ENCODE measurements at regions not wholly inside any gene's neighbourhood (a gene's known extent, or its start where the extent isn't known, plus 50 kb on each side); places are given as distances from the start of the nearest gene placed in this dataset.

- Histone ChIP-seq H3K4me1 (ENCODE audit: control insufficient read depth in 1 of 2, insufficient read depth in 2 of 2, low read length in 2 of 2) (no peaks in the 10 kb centered on the region), H3K4me2 (replicated peaks; ENCODE audit: extremely low read depth, low read length, poor library complexity, severe bottlenecking) (no peak overlapping the region), H3K79me2 (ENCODE audit: insufficient read depth, low read length) (no peaks in the 10 kb centered on the region), H3K4me3 (replicated peaks in 1 of 3; ENCODE audit: low read depth in 2 of 3, low read length in 3 of 3) (no peak overlapping the region), H3K27ac (ENCODE audit: low read depth in 1 of 2, low read length in 2 of 2) (no peak overlapping the region), H3K9me3 (replicated peaks in 1 of 2; ENCODE audit: control insufficient read depth in 1 of 2, insufficient read depth in 1 of 2, low read length in 2 of 2) (no peaks in the 10 kb centered on the region), H3K9ac (ENCODE audit: insufficient read depth, low read length, poor library complexity, severe bottlenecking) (no peak overlapping the region), H4K20me1 (ENCODE audit: insufficient read depth, low read length) (no peaks in the 10 kb centered on the region), H3K27me3 (ENCODE audit: control insufficient read depth in 2 of 2, insufficient read depth in 2 of 2, low read length in 2 of 2) (no peaks in the 10 kb centered on the region), H3K36me3 (replicated peaks in 1 of 2; ENCODE audit: control insufficient read depth in 1 of 2, insufficient read depth in 2 of 2, low read length in 2 of 2) (no peaks in the 10 kb centered on the region), H2AFZ (ENCODE audit: insufficient read depth, low read depth, low read length, poor library complexity, severe bottlenecking) (no peak overlapping the region)
- H3K36me3 Mint-ChIP-seq, result no peaks in the 10 kb centered on the region
- no peak for DNase-seq
- intact Hi-C loops (cut with micrococcal nuclease), result no loop called here
- peaks cover 0 to 12% (median 4%) of the 10 kb centered on the region in 7 donors for H3K9me3 Mint-ChIP-seq
- no peaks in the 10 kb centered on the region for H3K4me1 Mint-ChIP-seq
- H3K4me3 Mint-ChIP-seq, result no peak overlapping the region
- H3K27ac Mint-ChIP-seq, result no peak overlapping the region
- no peaks in the 10 kb centered on the region for H3K27me3 Mint-ChIP-seq (ENCODE audit: low read depth in 3 of 3)
- no peak for TF ChIP-seq CTCF (IDR thresholded peaks at IDR 0.05)
- WGBS (ENCODE audit: insufficient coverage), result no CpG with 5 or more reads among the region's 1 CpG
Measured at GRCh38 chr2:41020358-41020757, 568.5 kb upstream of the SLC8A1 start.

GRCh38 chr2:41024816-41025215 is 572.9 kb upstream of the SLC8A1 start:
- no peaks in the 10 kb centered on the region for H4K20me1 ChIP-seq (ENCODE audit: insufficient read depth, low read length)
- no peak overlapping the region for H3K4me3 ChIP-seq (replicated peaks in 1 of 3; ENCODE audit: low read depth in 2 of 3, low read length in 3 of 3)
- intact Hi-C loops (cut with micrococcal nuclease), result no loop called here
- H3K9me3 Mint-ChIP-seq, result peaks cover 0 to 3% (median 0%) of the 10 kb centered on the region in 7 donors
- TF ChIP-seq CTCF (IDR thresholded peaks at IDR 0.05), result no peak
- no peak overlapping the region for H2AFZ ChIP-seq (ENCODE audit: insufficient read depth, low read depth, low read length, poor library complexity, severe bottlenecking)
- H3K4me1 ChIP-seq (ENCODE audit: control insufficient read depth in 1 of 2, insufficient read depth in 2 of 2, low read length in 2 of 2), result no peaks in the 10 kb centered on the region
- no peak overlapping the region for H3K27ac ChIP-seq (ENCODE audit: low read depth in 1 of 2, low read length in 2 of 2)
- no peaks in the 10 kb centered on the region for H3K27me3 ChIP-seq (ENCODE audit: control insufficient read depth in 2 of 2, insufficient read depth in 2 of 2, low read length in 2 of 2)
- H3K36me3 Mint-ChIP-seq, result no peaks in the 10 kb centered on the region
- H3K27me3 Mint-ChIP-seq (ENCODE audit: low read depth in 3 of 3), result no peaks in the 10 kb centered on the region
- no peak overlapping the region for H3K4me3 Mint-ChIP-seq
- no peaks in the 10 kb centered on the region for H3K4me1 Mint-ChIP-seq
- H3K27ac Mint-ChIP-seq, result no peak overlapping the region
- H3K79me2 ChIP-seq (ENCODE audit: insufficient read depth, low read length), result no peaks in the 10 kb centered on the region
- H3K9me3 ChIP-seq (replicated peaks in 1 of 2; ENCODE audit: control insufficient read depth in 1 of 2, insufficient read depth in 1 of 2, low read length in 2 of 2), result no peaks in the 10 kb centered on the region
- H3K9ac ChIP-seq (ENCODE audit: insufficient read depth, low read length, poor library complexity, severe bottlenecking), result no peak overlapping the region
- H3K4me2 ChIP-seq (replicated peaks; ENCODE audit: extremely low read depth, low read length, poor library complexity, severe bottlenecking), result no peak overlapping the region
- no peak for DNase-seq
- no peaks in the 10 kb centered on the region for H3K36me3 ChIP-seq (replicated peaks in 1 of 2; ENCODE audit: control insufficient read depth in 1 of 2, insufficient read depth in 2 of 2, low read length in 2 of 2)
- 60% methylated on average over 1 of the region's 3 CpGs for WGBS (ENCODE audit: insufficient coverage)
